Lung (tissue), 11 donors: ENCODE measurements at regions not wholly inside any gene's neighbourhood (a gene's known extent, or its start where the extent isn't known, plus 50 kb on each side); places are given as distances from the start of the nearest gene placed in this dataset.
A peak's percentile ranks its signal among the peaks of the same experiment; 100 is the strongest.

Experiments used
- ATAC-seq: fragments of 200-7000 bp; cut with Tn5 transposase; one replicate; pipeline ENCODE4 v1.9.1; 2020; ENCODE audit warnings: moderate number of reproducible peaks; ENCODE audit not compliant: insufficient read depth, low FRiP score
- DNase-seq, 3 donors: peaks; one replicate each; pipeline ENCODE4 v3.0.0-alpha.2; 2013 to 2017
- H3K27ac ChIP-seq, 2 donors: one replicate each; pipeline ENCODE4 v1.5.1; 2013; ENCODE audit warnings: mild to moderate bottlenecking in 2 of 2, moderate library complexity in 2 of 2, control low read depth in 1 of 2, inconsistent platforms in 1 of 2, low read depth in 1 of 2, low read length in 1 of 2
- H3K27me3 ChIP-seq, 3 donors: one replicate each; pipeline ENCODE4 v1.5.1; 2013; ENCODE audit warnings: low read length in 2 of 3; ENCODE audit not compliant: control insufficient read depth in 3 of 3, insufficient read depth in 3 of 3
- H3K36me3 ChIP-seq, 4 donors: one replicate each; pipeline ENCODE4 v1.5.1; 2013; ENCODE audit warnings: low read length in 4 of 4, mild to moderate bottlenecking in 1 of 4, moderate library complexity in 1 of 4; ENCODE audit not compliant: control insufficient read depth in 4 of 4, insufficient read depth in 4 of 4
- H3K4me1 ChIP-seq, 5 donors: one replicate each; pipeline ENCODE4 v1.5.1; 2013; ENCODE audit warnings: low read length in 5 of 5, mild to moderate bottlenecking in 2 of 5, moderate library complexity in 1 of 5; ENCODE audit not compliant: control insufficient read depth in 5 of 5, insufficient read depth in 5 of 5
- H3K4me3 ChIP-seq: one replicate; pipeline ENCODE4 v1.5.1; 2013; ENCODE audit warnings: mild to moderate bottlenecking, control low read depth, moderate library complexity
- H3K9ac ChIP-seq, 2 donors: one replicate each; pipeline ENCODE4 v1.5.1; 2013; ENCODE audit warnings: low read length in 2 of 2, control low read depth in 1 of 2; ENCODE audit not compliant: insufficient read depth in 1 of 2
- H3K9me3 ChIP-seq, 4 donors: one replicate each; pipeline ENCODE4 v1.5.1; 2013; ENCODE audit warnings: low read length in 3 of 4, mild to moderate bottlenecking in 1 of 4, moderate library complexity in 1 of 4; ENCODE audit not compliant: control insufficient read depth in 4 of 4, insufficient read depth in 3 of 4
- whole genome bisulfite sequencing, 2 donors: extraction: QIAGEN DNeasy Blood & Tissue Kit; methylation state at CpG; one replicate each; pipeline ENCODE4 v1.1.7; 2013; 5-methylcytosine and 5-hydroxymethylcytosine counted together
- TF ChIP-seq, protein P1 (sequence below): IDR thresholded peaks from 2 replicates; pipeline ENCODE4 v1.5.1; 2012; ENCODE audit warnings: mild to moderate bottlenecking; ENCODE audit errors: control extremely low read depth, extremely low read depth
- donor health status: control.
- donor health status: control.
- donor health status: Bipolar disorder and iron deficiency.
- donor health status: healthy.
- donor health status: DM: yes; HTN: yes; CAD: no.

DNA sequence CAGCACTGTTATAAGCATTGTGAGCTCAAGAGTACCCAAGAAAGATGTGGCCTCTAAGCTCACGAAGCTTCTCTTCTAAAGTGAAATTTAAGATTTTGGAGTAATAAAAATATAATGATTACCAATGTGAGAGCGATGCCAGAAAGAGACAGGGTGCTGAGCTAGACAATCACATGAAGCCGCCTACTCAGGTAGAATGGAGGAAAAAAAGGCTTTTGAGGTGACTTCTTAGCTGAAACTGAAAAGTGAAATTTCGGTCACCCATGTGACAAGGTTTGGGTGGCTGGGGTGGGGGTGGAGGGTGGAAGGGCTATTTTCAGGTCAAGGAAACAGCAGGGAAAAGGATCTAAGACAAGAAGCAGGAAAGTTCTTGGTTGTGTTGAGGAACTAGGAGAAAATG, 388.2 kb upstream of the WWC1 start:
- Histone ChIP-seq H3K9ac (no peak overlapping the region), H3K9me3 (no peaks in the 10 kb centered on the region), H3K36me3 (no peaks in the 10 kb centered on the region), H3K4me3 (no peak overlapping the region), H3K4me1 (no peaks in the 10 kb centered on the region), H3K27me3 (no peaks in the 10 kb centered on the region), H3K27ac (no peak overlapping the region)
- WGBS, 2 donors, result 91 to 94% methylated on average over 4 of the region's 4 CpGs
- TF ChIP-seq, protein P1, sequence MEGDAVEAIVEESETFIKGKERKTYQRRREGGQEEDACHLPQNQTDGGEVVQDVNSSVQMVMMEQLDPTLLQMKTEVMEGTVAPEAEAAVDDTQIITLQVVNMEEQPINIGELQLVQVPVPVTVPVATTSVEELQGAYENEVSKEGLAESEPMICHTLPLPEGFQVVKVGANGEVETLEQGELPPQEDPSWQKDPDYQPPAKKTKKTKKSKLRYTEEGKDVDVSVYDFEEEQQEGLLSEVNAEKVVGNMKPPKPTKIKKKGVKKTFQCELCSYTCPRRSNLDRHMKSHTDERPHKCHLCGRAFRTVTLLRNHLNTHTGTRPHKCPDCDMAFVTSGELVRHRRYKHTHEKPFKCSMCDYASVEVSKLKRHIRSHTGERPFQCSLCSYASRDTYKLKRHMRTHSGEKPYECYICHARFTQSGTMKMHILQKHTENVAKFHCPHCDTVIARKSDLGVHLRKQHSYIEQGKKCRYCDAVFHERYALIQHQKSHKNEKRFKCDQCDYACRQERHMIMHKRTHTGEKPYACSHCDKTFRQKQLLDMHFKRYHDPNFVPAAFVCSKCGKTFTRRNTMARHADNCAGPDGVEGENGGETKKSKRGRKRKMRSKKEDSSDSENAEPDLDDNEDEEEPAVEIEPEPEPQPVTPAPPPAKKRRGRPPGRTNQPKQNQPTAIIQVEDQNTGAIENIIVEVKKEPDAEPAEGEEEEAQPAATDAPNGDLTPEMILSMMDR, result no peak
- no peak for DNase-seq
- no peak for ATAC-seq

GRCh38 chr5:167903659-167904058, 387.8 kb upstream of the WWC1 start:
- DNase-seq, result no peak
- TF ChIP-seq, protein P1, result no peak
- H3K4me1 ChIP-seq, result no peaks in the 10 kb centered on the region
- H3K27ac ChIP-seq, result no peak overlapping the region
- no peak for ATAC-seq
- H3K36me3 ChIP-seq, result no peaks in the 10 kb centered on the region
- WGBS, 2 donors, result 70% methylated on average over 2 of the region's 2 CpGs
- no peaks in the 10 kb centered on the region for H3K27me3 ChIP-seq
- H3K9me3 ChIP-seq, result no peaks in the 10 kb centered on the region
- no peak overlapping the region for H3K4me3 ChIP-seq
- H3K9ac ChIP-seq, result no peak overlapping the region

- ATAC-seq (no peak), DNase-seq (no peak)
- TF ChIP-seq, protein P1, result no peak
- H3K9me3 ChIP-seq, result no peaks in the 10 kb centered on the region
- no peak overlapping the region for H3K4me3 ChIP-seq
- H3K27ac ChIP-seq, result no peak overlapping the region
- H3K36me3 ChIP-seq, result no peaks in the 10 kb centered on the region
- WGBS, 2 donors, result 54 to 65% methylated on average over 6 of the region's 6 CpGs
- no peaks in the 10 kb centered on the region for H3K4me1 ChIP-seq
- H3K27me3 ChIP-seq, result no peaks in the 10 kb centered on the region
- no peak overlapping the region for H3K9ac ChIP-seq
Measured at GRCh38 chr5:167905919-167906853, 385.3 kb upstream of the WWC1 start.

GRCh38 chr5:167908606-167909005, 382.8 kb upstream of the WWC1 start:
- H3K9ac ChIP-seq, result no peak overlapping the region
- H3K9me3 ChIP-seq, result peaks cover 0 to 2% (median 0%) of the 10 kb centered on the region in 4 donors
- TF ChIP-seq, protein P1, result no peak
- H3K27me3 ChIP-seq, result no peaks in the 10 kb centered on the region
- no peak overlapping the region for H3K27ac ChIP-seq
- ATAC-seq (no peak), DNase-seq (peak in 2 of 3 donors; percentile 15 to 54)
- no peaks in the 10 kb centered on the region for H3K4me1 ChIP-seq
- no peaks in the 10 kb centered on the region for H3K36me3 ChIP-seq
- H3K4me3 ChIP-seq, result no peak overlapping the region
